ENCODE measurements at regions not wholly inside any gene's neighbourhood (a gene's known extent, or its start where the extent isn't known, plus 50 kb on each side); places are given as distances from the start of the nearest gene placed in this dataset.

DNA sequence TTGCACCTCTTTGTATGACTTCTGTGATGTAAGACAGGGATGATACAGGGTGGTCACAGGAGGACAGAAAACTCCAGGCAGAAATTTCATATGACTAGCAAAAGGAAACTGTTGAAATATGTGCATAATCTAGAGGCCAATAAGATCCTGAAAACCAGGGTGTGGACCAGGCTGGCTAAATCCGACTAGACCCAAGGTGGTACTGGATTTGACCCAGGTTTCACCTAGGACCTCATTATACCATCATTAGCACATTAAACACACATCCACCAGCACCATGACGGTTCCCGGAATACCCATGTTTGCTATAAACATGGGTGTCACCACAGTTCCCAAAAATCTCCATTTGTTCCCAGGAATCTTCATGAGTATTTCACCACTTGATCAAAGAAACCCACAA is 517.1 kb downstream of the ZNF608 start:
- no peak overlapping the region for H3K4me3 ChIP-seq (replicated peaks in 1 of 3)
- WGBS, 2 donors: 95 to 98% methylated on average over 3 of the region's 3 CpGs
- intact Hi-C loops (cut with DNase I): no loop called here
- DNase-seq: no peak
- H3K4me1 ChIP-seq: peaks cover 5 to 6% of the 10 kb centered on the region in 2 donors
- H3K9me3 ChIP-seq: no peaks in the 10 kb centered on the region
- no peaks in the 10 kb centered on the region for H3K27me3 ChIP-seq
- H3K27ac ChIP-seq: no peak overlapping the region
- TF ChIP-seq POLR2A (IDR thresholded peaks at IDR 0.05): no peak
- TF ChIP-seq, protein P1, sequence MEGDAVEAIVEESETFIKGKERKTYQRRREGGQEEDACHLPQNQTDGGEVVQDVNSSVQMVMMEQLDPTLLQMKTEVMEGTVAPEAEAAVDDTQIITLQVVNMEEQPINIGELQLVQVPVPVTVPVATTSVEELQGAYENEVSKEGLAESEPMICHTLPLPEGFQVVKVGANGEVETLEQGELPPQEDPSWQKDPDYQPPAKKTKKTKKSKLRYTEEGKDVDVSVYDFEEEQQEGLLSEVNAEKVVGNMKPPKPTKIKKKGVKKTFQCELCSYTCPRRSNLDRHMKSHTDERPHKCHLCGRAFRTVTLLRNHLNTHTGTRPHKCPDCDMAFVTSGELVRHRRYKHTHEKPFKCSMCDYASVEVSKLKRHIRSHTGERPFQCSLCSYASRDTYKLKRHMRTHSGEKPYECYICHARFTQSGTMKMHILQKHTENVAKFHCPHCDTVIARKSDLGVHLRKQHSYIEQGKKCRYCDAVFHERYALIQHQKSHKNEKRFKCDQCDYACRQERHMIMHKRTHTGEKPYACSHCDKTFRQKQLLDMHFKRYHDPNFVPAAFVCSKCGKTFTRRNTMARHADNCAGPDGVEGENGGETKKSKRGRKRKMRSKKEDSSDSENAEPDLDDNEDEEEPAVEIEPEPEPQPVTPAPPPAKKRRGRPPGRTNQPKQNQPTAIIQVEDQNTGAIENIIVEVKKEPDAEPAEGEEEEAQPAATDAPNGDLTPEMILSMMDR (IDR thresholded peaks at IDR 0.05): no peak
- H3K36me3 ChIP-seq: no peaks in the 10 kb centered on the region

DNA sequence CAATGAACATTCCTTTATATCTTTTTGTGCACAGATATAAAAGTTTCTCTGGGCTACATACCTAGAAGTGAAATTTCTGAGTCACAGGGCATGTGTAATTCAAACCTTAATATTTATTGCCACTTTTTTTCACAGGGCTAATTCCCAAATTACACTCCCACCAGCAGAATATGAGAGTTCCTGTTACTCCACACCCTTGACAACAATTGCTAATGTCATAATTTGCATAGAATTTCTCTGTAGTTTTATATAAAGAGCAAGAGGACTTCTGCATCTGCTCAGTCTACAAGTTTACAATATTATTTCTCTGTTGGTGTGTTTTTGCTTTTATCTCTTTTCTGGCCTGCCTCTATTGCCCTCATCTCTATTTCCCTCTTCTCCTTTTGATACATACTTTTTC is 518.5 kb downstream of the ZNF608 start:
- DNase-seq: no peak
- no peak for TF ChIP-seq POLR2A (IDR thresholded peaks at IDR 0.05)
- TF ChIP-seq, protein P1 (IDR thresholded peaks at IDR 0.05): no peak
- Histone ChIP-seq H3K27me3 (no peaks in the 10 kb centered on the region), H3K9me3 (no peaks in the 10 kb centered on the region), H3K36me3 (no peaks in the 10 kb centered on the region), H3K27ac (no peak overlapping the region), H3K4me1 (peaks cover 5 to 6% of the 10 kb centered on the region in 2 donors), H3K4me3 (replicated peaks in 1 of 3) (no peak overlapping the region)
- intact Hi-C loops (cut with DNase I): no loop called here

DNA sequence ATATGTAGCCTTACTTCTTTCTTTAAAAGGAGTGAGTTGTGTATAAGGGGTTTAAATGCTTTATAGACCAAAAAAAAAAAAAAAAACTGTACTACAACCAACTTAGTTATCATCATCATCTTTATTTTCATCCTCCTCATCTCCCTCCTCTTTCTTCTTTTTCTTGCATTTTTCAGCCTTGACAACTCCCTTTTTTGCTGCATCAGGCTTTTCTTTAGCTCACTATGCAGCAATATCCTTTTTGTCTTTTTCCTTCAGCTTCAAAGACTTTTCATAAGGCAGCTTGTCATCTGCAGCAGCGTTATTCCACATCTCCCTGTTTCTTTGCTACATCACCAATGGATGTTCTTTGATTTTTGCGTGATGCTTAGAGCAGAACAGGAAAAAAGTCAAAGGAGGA is 526.0 kb downstream of the ZNF608 start:
- H3K4me3 ChIP-seq (replicated peaks in 1 of 3): no peak overlapping the region
- no peaks in the 10 kb centered on the region for H3K9me3 ChIP-seq
- no peak overlapping the region for H3K27ac ChIP-seq
- H3K4me1 ChIP-seq: no peaks in the 10 kb centered on the region
- no peak for TF ChIP-seq POLR2A (IDR thresholded peaks at IDR 0.05)
- TF ChIP-seq, protein P1 (IDR thresholded peaks at IDR 0.05): no peak
- no peaks in the 10 kb centered on the region for H3K36me3 ChIP-seq
- intact Hi-C loops (cut with DNase I): no loop called here
- no peaks in the 10 kb centered on the region for H3K27me3 ChIP-seq
- 71 to 77% methylated on average over 2 of the region's 2 CpGs for WGBS, 2 donors
- no peak for DNase-seq

DNA sequence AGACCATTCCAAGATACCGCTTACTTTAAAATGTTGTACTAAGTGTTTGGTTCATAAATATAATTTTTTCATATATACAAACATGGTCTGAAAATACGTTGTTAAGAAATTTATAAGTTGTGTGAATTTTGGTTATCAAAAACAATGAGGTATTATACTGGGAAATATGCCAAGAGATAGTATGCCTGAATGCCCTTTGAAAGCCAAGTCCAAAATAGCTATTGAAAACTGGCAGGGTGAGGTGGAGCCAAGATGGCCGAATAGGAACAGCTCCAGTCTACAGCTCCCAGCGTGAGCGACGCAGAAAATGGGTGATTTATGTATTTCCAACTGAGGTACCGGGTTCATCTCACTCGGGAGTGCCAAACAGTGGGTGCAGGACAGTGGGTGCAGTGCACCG is 533.5 kb downstream of the ZNF608 start:
- 74 to 77% methylated on average over 9 of the region's 9 CpGs for WGBS, 2 donors
- H3K9me3 ChIP-seq: no peaks in the 10 kb centered on the region
- H3K27me3 ChIP-seq: no peaks in the 10 kb centered on the region
- H3K27ac ChIP-seq: no peak overlapping the region
- DNase-seq: peak in 1 of 2 donors; percentile 4
- TF ChIP-seq POLR2A (IDR thresholded peaks at IDR 0.05): no peak
- TF ChIP-seq, protein P1 (IDR thresholded peaks at IDR 0.05): no peak
- no peak overlapping the region for H3K4me3 ChIP-seq (replicated peaks in 1 of 3)
- H3K4me1 ChIP-seq: no peaks in the 10 kb centered on the region
- intact Hi-C loops (cut with DNase I): no loop called here
- H3K36me3 ChIP-seq: no peaks in the 10 kb centered on the region

DNA sequence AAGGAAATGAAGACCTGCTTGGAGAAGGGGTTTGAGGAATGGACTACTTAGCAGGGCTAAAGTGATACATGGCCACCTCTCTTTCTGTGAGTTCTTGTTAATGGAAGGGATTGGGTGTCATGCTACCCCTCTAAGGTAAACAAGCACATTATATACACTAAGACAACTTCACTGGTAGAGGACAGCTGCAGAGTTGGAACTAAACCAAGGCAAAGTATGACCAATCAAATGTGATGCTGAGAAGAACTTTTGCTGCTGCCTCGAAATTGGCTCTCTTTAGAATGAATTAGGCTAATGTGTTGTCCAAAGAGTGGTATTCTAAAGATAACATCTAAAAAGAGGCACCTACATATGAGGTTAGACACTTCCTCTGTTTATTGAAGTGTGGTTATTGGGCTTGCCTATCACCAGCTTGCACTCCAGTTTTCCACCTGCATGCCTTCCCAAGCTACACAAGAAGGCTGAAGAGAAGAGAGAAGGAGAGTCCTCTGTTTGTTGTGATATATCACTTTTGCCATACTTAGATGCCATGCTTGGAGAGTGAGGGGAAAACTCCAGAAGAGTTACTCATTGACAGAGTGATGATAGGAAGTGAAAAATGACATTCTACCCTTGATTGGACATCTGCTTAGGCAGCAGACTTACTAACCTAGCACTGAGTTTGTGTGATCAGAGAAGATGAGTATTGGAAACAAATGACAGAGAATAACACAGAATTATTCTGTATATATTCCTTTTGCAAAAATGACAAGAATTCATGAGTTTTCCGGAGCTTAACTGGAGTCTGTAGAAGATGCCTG is 536.1 kb downstream of the ZNF608 start:
- no peak for TF ChIP-seq POLR2A (IDR thresholded peaks at IDR 0.05)
- TF ChIP-seq, protein P1 (IDR thresholded peaks at IDR 0.05): no peak
- DNase-seq: no peak
- intact Hi-C loops (cut with DNase I): no loop called here
- Histone ChIP-seq H3K27ac (no peak overlapping the region), H3K4me1 (no peaks in the 10 kb centered on the region), H3K9me3 (no peaks in the 10 kb centered on the region), H3K36me3 (no peaks in the 10 kb centered on the region), H3K27me3 (no peaks in the 10 kb centered on the region), H3K4me3 (replicated peaks in 1 of 3) (no peak overlapping the region)
- 90 to 95% methylated on average over 2 of the region's 2 CpGs for WGBS, 2 donors

Data from thyroid gland (tissue), 4 donors.